ENCODE measurements at regions not wholly inside any gene's neighbourhood (a gene's known extent, or its start where the extent isn't known, plus 50 kb on each side); places are given as distances from the start of the nearest gene placed in this dataset.
"Not testable (repeated sequence)": the region's sequence is repeated elsewhere in the genome, so short reads cannot be mapped to it uniquely, and the experiment has no call there.

- H3K4me3 ChIP-seq (ENCODE audit: low read length), result no peak overlapping the region
- peak; percentile 20 for DNase-seq (ENCODE audit: low read depth)
- TF ChIP-seq, protein P1, sequence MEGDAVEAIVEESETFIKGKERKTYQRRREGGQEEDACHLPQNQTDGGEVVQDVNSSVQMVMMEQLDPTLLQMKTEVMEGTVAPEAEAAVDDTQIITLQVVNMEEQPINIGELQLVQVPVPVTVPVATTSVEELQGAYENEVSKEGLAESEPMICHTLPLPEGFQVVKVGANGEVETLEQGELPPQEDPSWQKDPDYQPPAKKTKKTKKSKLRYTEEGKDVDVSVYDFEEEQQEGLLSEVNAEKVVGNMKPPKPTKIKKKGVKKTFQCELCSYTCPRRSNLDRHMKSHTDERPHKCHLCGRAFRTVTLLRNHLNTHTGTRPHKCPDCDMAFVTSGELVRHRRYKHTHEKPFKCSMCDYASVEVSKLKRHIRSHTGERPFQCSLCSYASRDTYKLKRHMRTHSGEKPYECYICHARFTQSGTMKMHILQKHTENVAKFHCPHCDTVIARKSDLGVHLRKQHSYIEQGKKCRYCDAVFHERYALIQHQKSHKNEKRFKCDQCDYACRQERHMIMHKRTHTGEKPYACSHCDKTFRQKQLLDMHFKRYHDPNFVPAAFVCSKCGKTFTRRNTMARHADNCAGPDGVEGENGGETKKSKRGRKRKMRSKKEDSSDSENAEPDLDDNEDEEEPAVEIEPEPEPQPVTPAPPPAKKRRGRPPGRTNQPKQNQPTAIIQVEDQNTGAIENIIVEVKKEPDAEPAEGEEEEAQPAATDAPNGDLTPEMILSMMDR (IDR thresholded peaks at IDR 0.05; ENCODE audit: insufficient read depth, low read depth, low read length, missing control alignments), result peak; percentile 14
Observed at GRCh38 chr6:40874495-40874894, 164.5 kb downstream of the UNC5CL start.

DNA sequence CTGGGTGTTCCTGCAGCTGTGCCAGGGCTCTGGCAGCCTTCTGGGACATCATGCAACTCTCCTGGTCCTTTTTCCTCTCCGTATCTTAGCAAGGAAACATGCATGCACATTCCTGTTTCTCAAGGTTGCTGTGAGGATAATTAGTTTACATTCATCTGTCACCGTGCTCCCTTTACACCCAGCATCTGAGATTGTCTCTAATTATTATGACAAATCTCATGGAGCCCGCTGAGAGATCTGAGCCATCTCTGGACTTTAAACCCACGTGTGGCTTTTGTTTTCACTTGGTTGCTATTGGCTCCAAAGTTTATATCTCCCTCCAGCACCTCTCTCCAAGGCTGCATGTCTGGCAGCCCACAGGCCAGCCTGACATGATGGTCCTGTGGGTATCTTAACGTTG lies 167.6 kb downstream of the UNC5CL start:
- H3K4me3 ChIP-seq (ENCODE audit: low read length), result no peak overlapping the region
- TF ChIP-seq, protein P1 (IDR thresholded peaks at IDR 0.05; ENCODE audit: insufficient read depth, low read depth, low read length, missing control alignments), result no peak
- no peak for DNase-seq (ENCODE audit: low read depth)

DNA sequence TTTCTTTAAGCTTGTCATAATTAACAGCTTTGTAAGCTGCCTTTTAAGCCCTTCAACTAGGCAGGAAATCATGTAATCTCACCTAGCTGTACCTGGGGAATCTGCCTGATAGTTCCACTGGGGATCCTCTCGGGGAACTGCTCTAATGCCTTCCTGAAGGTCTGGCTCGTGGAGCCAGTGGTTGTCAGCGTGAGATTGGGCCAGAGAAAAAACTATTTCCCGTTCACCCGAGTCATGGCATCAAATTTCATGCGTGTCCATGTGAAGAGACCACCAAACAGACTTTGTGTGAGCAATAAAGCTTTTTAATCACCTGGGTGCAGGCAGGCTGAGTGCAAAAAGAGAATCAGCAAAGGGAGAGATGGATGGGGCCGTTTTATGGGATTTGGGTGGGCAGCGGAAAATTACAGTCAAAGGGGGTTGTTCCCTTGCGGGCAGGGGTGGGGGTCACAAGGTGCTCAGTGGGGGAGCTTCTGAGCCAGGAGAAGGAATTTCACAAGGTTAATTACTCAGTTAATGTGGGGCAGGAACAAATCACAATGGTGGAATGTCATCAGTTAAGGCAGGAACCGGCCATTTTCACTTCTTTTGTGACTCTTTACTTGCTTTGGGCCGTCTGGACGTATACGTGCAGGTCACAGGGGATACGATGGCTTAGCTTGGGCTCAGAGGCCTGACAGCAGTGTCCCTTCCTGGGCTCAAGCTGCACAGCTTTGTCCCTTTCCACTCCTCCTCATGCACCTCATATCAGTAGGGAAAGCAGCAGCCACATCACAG lies 170.7 kb downstream of the UNC5CL start:
- DNase-seq (ENCODE audit: low read depth); H3K4me3 ChIP-seq (ENCODE audit: low read length): not testable (repeated sequence)

DNA sequence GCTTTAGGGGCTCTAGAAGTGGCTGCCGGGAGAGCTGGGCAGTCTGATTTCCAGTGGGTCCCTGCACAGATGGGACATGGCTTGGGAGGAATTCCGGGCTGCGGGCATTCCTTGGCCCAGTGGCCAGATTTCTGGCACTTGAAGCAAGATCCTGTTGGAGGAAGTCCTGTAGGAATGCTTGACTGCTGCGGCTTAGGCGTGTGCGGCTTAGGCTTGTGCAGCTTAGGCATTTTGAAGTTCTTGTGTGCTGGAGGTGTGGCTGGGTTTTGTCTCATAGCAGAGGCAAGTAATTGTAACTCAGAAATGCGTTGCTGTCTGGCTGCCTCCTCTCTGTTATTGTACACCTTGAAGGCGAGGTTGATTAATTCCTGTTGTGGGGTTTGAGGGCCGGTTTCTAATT lies 171.5 kb downstream of the UNC5CL start:
- not testable (repeated sequence) for H3K4me3 ChIP-seq (ENCODE audit: low read length); DNase-seq (ENCODE audit: low read depth)

GRCh38 chr6:40865259-40865658 lies 173.8 kb downstream of the UNC5CL start:
- DNase-seq (ENCODE audit: low read depth); H3K4me3 ChIP-seq (ENCODE audit: low read length): not testable (repeated sequence)

GRCh38 chr6:40860443-40860842 lies 178.6 kb downstream of the UNC5CL start:
- TF ChIP-seq, protein P1 (IDR thresholded peaks at IDR 0.05; ENCODE audit: insufficient read depth, low read depth, low read length, missing control alignments), result no peak

DNA sequence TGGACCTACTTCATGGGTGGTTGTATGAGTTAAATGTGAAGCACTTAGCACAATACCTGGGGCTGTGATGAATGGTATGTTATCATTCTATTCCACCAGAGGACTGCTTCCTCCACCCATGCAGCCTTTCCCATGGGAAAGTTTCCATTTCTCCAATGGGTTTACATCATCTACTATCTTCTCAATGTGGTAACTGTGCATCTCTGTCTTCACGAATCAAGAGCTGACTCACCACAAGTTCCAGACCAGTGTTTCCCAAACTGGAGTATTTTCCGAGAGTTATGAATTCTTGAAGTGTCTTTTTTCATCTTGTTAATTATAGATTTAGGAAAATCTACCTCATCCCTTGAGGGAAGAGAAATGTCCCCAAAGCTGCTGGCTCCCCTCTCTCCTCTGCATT lies 182.8 kb downstream of the UNC5CL start:
- no peak overlapping the region for H3K4me3 ChIP-seq (ENCODE audit: low read length)
- no peak for DNase-seq (ENCODE audit: low read depth)
- TF ChIP-seq, protein P1 (IDR thresholded peaks at IDR 0.05; ENCODE audit: insufficient read depth, low read depth, low read length, missing control alignments), result no peak

More at GRCh38 chr6:40860443-40860842, 178.6 kb downstream of the UNC5CL start:
- DNase-seq (ENCODE audit: low read depth), result no peak
- H3K4me3 ChIP-seq (ENCODE audit: low read length), result no peak overlapping the region

- H3K4me3 ChIP-seq (ENCODE audit: low read length), result no peak overlapping the region
- TF ChIP-seq, protein P1 (IDR thresholded peaks at IDR 0.05; ENCODE audit: insufficient read depth, low read depth, low read length, missing control alignments), result no peak
- no peak for DNase-seq (ENCODE audit: low read depth)
Observed at GRCh38 chr6:40855168-40855880, 183.7 kb downstream of the UNC5CL start.
